ENCODE measurements at regions not wholly inside any gene's neighbourhood (a gene's known extent, or its start where the extent isn't known, plus 50 kb on each side); places are given as distances from the start of the nearest gene placed in this dataset.

GRCh38 chr1:95829556-95829955, 595.5 kb downstream of the RWDD3 start:
- Histone ChIP-seq H3K36me3 (ENCODE audit: control insufficient read depth in 2 of 2, extremely low read depth in 1 of 2, insufficient read depth in 2 of 2, low read length in 2 of 2) (no peaks in the 10 kb centered on the region), H3K27ac (ENCODE audit: insufficient read depth, low read depth, low read length) (no peak overlapping the region), H4K20me1 (replicated peaks; ENCODE audit: control insufficient read depth, extremely low read depth, insufficient read depth, low read length) (no peaks in the 10 kb centered on the region), H2AFZ (ENCODE audit: low read depth, low read length) (no peak overlapping the region), H3K9ac (replicated peaks; ENCODE audit: extremely low read depth, insufficient read depth, low read length) (no peak overlapping the region), H3K4me3 (replicated peaks in 1 of 3; ENCODE audit: insufficient read depth in 1 of 3, low read depth in 1 of 3, low read length in 3 of 3) (no peak overlapping the region), H3K4me1 (ENCODE audit: control insufficient read depth, extremely low read depth, insufficient read depth, low read length) (no peaks in the 10 kb centered on the region), H3K4me2 (ENCODE audit: insufficient read depth, low read length) (no peak overlapping the region), H3K9me1 (replicated peaks; ENCODE audit: control insufficient read depth, extremely low read depth, insufficient read depth, low read length) (no peaks in the 10 kb centered on the region), H3K9me3 (replicated peaks; ENCODE audit: control insufficient read depth, insufficient read depth, low read length) (no peaks in the 10 kb centered on the region), H3K79me2 (ENCODE audit: control insufficient read depth, insufficient read depth, low read length) (no peaks in the 10 kb centered on the region), H3K27me3 (ENCODE audit: control insufficient read depth in 2 of 2, insufficient read depth in 2 of 2, low read length in 2 of 2) (no peaks in the 10 kb centered on the region)
- TF ChIP-seq JUN (IDR thresholded peaks at IDR 0.05; ENCODE audit: borderline replicate concordance, insufficient read depth, insufficient read length, low read depth), result no peak
- no peak for TF ChIP-seq FOS (IDR thresholded peaks at IDR 0.05; ENCODE audit: borderline replicate concordance, insufficient read depth, low read length)
- no peak for TF ChIP-seq CTCF (IDR thresholded peaks at IDR 0.05; ENCODE audit: extremely low read depth in 1 of 2, insufficient read depth in 1 of 2, low read depth in 1 of 2, low read length in 2 of 2)
- no peak for TF ChIP-seq MAX (IDR thresholded peaks at IDR 0.05; ENCODE audit: insufficient read depth, insufficient read length)
- no peak for TF ChIP-seq POLR2A (IDR thresholded peaks at IDR 0.05; ENCODE audit: low read depth, low read length)
- TF ChIP-seq GATA2 (IDR thresholded peaks at IDR 0.05; ENCODE audit: insufficient read depth, insufficient read length, low read depth, low read length), result no peak
- BruUV-seq (replicated peaks), result no TSS peak
- POLR2A ChIA-PET, result no interaction called here
- DNase-seq (ENCODE audit: low read depth, low spot score) (no peak), FAIRE-seq (no peak)
- dilution Hi-C loops (cut with MboI; ENCODE audit: extremely low pct_ligation_motif_present, low sequenced_read_pairs) (no loop called here), intact Hi-C loops (cut with micrococcal nuclease) (no loop called here)
- CTCF ChIA-PET, result no interaction called here

GRCh38 chr1:95832370-95832769, 598.4 kb downstream of the RWDD3 start:
- BruUV-seq (replicated peaks), result no TSS peak
- dilution Hi-C loops (cut with MboI; ENCODE audit: extremely low pct_ligation_motif_present, low sequenced_read_pairs), result no loop called here
- POLR2A ChIA-PET, result no interaction called here

More at GRCh38 chr1:95832370-95832769, 598.4 kb downstream of the RWDD3 start:
- no peaks in the 10 kb centered on the region for H3K9me1 ChIP-seq (replicated peaks; ENCODE audit: control insufficient read depth, extremely low read depth, insufficient read depth, low read length)
- CTCF ChIA-PET, result interaction anchor here (1.3 kb wide), 1 partner anchor 10 kb away, joined by 3 read pairs; no protein-coding TSS in a partner anchor
- H3K79me2 ChIP-seq (ENCODE audit: control insufficient read depth, insufficient read depth, low read length), result no peaks in the 10 kb centered on the region
- H3K27me3 ChIP-seq (ENCODE audit: control insufficient read depth in 2 of 2, insufficient read depth in 2 of 2, low read length in 2 of 2), result no peaks in the 10 kb centered on the region
- H2AFZ ChIP-seq (ENCODE audit: low read depth, low read length), result no peak overlapping the region
- H3K27ac ChIP-seq (ENCODE audit: insufficient read depth, low read depth, low read length), result no peak overlapping the region
- H3K4me3 ChIP-seq (replicated peaks in 1 of 3; ENCODE audit: insufficient read depth in 1 of 3, low read depth in 1 of 3, low read length in 3 of 3), result no peak overlapping the region
- H3K4me2 ChIP-seq (ENCODE audit: insufficient read depth, low read length), result no peak overlapping the region
- H3K9ac ChIP-seq (replicated peaks; ENCODE audit: extremely low read depth, insufficient read depth, low read length), result no peak overlapping the region
- no peaks in the 10 kb centered on the region for H3K9me3 ChIP-seq (replicated peaks; ENCODE audit: control insufficient read depth, insufficient read depth, low read length)
- intact Hi-C loops (cut with micrococcal nuclease), result no loop called here
- no peak for TF ChIP-seq MYC (IDR thresholded peaks at IDR 0.05; ENCODE audit: low read depth, low read length)
- no peak for TF ChIP-seq POLR2AphosphoS5 (IDR thresholded peaks at IDR 0.05; ENCODE audit: insufficient read depth, low read depth, low read length)
- TF ChIP-seq POLR2A (IDR thresholded peaks at IDR 0.05; ENCODE audit: low read depth, low read length), result no peak
- TF ChIP-seq JUN (IDR thresholded peaks at IDR 0.05; ENCODE audit: borderline replicate concordance, insufficient read depth, insufficient read length, low read depth), result no peak
- TF ChIP-seq EZH2 (IDR thresholded peaks at IDR 0.05; ENCODE audit: borderline replicate concordance, low read depth, low read length, severe bottlenecking), result no peak
- no peak for TF ChIP-seq GATA2 (IDR thresholded peaks at IDR 0.05; ENCODE audit: insufficient read depth, insufficient read length, low read depth, low read length)
- TF ChIP-seq MAX (IDR thresholded peaks at IDR 0.05; ENCODE audit: insufficient read depth, insufficient read length), result no peak
- no peaks in the 10 kb centered on the region for H3K36me3 ChIP-seq (ENCODE audit: control insufficient read depth in 2 of 2, extremely low read depth in 1 of 2, insufficient read depth in 2 of 2, low read length in 2 of 2)
- DNase-seq (ENCODE audit: low read depth, low spot score), result no peak
- H3K4me1 ChIP-seq (ENCODE audit: control insufficient read depth, extremely low read depth, insufficient read depth, low read length), result no peaks in the 10 kb centered on the region
- no peaks in the 10 kb centered on the region for H4K20me1 ChIP-seq (replicated peaks; ENCODE audit: control insufficient read depth, extremely low read depth, insufficient read depth, low read length)
- FAIRE-seq, result no peak

All from endothelial cell of umbilical vein (primary cell).